ENCODE measurements at regions not wholly inside any gene's neighbourhood (a gene's known extent, or its start where the extent isn't known, plus 50 kb on each side); places are given as distances from the start of the nearest gene placed in this dataset.

- Histone ChIP-seq H3K36me3 (ENCODE audit: control insufficient read depth in 2 of 3, insufficient read depth in 3 of 3, low read length in 3 of 3) (no peaks in the 10 kb centered on the region), H3K27me3 (ENCODE audit: control insufficient read depth, insufficient read depth, low read length) (no peaks in the 10 kb centered on the region), H3K9me3 (ENCODE audit: control insufficient read depth in 2 of 3, insufficient read depth in 1 of 3, low read length in 3 of 3) (no peaks in the 10 kb centered on the region), H3K4me1 (ENCODE audit: control insufficient read depth in 2 of 3, insufficient read depth in 2 of 3, low read depth in 1 of 3, low read length in 3 of 3) (no peaks in the 10 kb centered on the region), H3K27ac (ENCODE audit: low read depth in 2 of 2, low read length in 2 of 2) (peak overlapping the region in 1 of 2 donors; percentile 20), H3K9ac (ENCODE audit: low read length in 3 of 3) (no peak overlapping the region), H3K4me3 (ENCODE audit: low read length in 3 of 3) (no peak overlapping the region)
- intact Hi-C loops (cut with DNase I) = no loop called here
- TF ChIP-seq, protein P1, sequence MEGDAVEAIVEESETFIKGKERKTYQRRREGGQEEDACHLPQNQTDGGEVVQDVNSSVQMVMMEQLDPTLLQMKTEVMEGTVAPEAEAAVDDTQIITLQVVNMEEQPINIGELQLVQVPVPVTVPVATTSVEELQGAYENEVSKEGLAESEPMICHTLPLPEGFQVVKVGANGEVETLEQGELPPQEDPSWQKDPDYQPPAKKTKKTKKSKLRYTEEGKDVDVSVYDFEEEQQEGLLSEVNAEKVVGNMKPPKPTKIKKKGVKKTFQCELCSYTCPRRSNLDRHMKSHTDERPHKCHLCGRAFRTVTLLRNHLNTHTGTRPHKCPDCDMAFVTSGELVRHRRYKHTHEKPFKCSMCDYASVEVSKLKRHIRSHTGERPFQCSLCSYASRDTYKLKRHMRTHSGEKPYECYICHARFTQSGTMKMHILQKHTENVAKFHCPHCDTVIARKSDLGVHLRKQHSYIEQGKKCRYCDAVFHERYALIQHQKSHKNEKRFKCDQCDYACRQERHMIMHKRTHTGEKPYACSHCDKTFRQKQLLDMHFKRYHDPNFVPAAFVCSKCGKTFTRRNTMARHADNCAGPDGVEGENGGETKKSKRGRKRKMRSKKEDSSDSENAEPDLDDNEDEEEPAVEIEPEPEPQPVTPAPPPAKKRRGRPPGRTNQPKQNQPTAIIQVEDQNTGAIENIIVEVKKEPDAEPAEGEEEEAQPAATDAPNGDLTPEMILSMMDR (IDR thresholded peaks at IDR 0.05; ENCODE audit: borderline replicate concordance, extremely low read depth, insufficient read depth) = no peak
- FAIRE-seq (no peak), DNase-seq (no peak)
Measured at GRCh38 chr11:15580056-15580774, 465.5 kb downstream of the INSC start.

DNA sequence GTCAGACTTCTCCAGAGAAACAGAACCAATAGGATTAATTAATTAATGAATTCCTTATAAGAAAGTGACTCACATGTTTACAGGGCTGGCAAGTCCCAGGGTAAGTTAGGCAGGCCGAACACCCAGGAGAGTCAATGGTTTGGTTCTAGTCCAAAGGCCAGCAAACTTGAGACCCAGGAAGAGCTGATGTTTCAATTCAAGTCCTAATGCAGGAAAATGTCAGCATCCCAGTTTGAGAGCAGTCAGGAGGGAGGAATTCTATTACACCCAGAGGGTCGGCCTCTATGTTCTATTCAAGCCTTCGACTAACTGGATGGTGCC is 466.0 kb downstream of the INSC start:
- H3K9me3 ChIP-seq (ENCODE audit: control insufficient read depth in 2 of 3, insufficient read depth in 1 of 3, low read length in 3 of 3) = no peaks in the 10 kb centered on the region
- H3K4me1 ChIP-seq (ENCODE audit: control insufficient read depth in 2 of 3, insufficient read depth in 2 of 3, low read depth in 1 of 3, low read length in 3 of 3) = no peaks in the 10 kb centered on the region
- FAIRE-seq = no peak
- DNase-seq = no peak
- no peak overlapping the region for H3K4me3 ChIP-seq (ENCODE audit: low read length in 3 of 3)
- TF ChIP-seq, protein P1 (IDR thresholded peaks at IDR 0.05; ENCODE audit: borderline replicate concordance, extremely low read depth, insufficient read depth) = no peak
- no peaks in the 10 kb centered on the region for H3K36me3 ChIP-seq (ENCODE audit: control insufficient read depth in 2 of 3, insufficient read depth in 3 of 3, low read length in 3 of 3)
- no peak overlapping the region for H3K27ac ChIP-seq (ENCODE audit: low read depth in 2 of 2, low read length in 2 of 2)
- no peak overlapping the region for H3K9ac ChIP-seq (ENCODE audit: low read length in 3 of 3)
- intact Hi-C loops (cut with DNase I) = no loop called here
- no peaks in the 10 kb centered on the region for H3K27me3 ChIP-seq (ENCODE audit: control insufficient read depth, insufficient read depth, low read length)

- Histone ChIP-seq H3K9ac (ENCODE audit: low read length in 3 of 3) (no peak overlapping the region), H3K36me3 (ENCODE audit: control insufficient read depth in 2 of 3, insufficient read depth in 3 of 3, low read length in 3 of 3) (no peaks in the 10 kb centered on the region), H3K4me3 (ENCODE audit: low read length in 3 of 3) (no peak overlapping the region), H3K4me1 (ENCODE audit: control insufficient read depth in 2 of 3, insufficient read depth in 2 of 3, low read depth in 1 of 3, low read length in 3 of 3) (no peaks in the 10 kb centered on the region), H3K27me3 (ENCODE audit: control insufficient read depth, insufficient read depth, low read length) (no peaks in the 10 kb centered on the region), H3K27ac (ENCODE audit: low read depth in 2 of 2, low read length in 2 of 2) (no peak overlapping the region), H3K9me3 (ENCODE audit: control insufficient read depth in 2 of 3, insufficient read depth in 1 of 3, low read length in 3 of 3) (no peaks in the 10 kb centered on the region)
- no peak for DNase-seq
- intact Hi-C loops (cut with DNase I) = no loop called here
- FAIRE-seq = no peak
- TF ChIP-seq, protein P1 (IDR thresholded peaks at IDR 0.05; ENCODE audit: borderline replicate concordance, extremely low read depth, insufficient read depth) = no peak
Measured at GRCh38 chr11:15584158-15584557, 469.4 kb downstream of the INSC start.
